Nephron progenitor cell (in vitro differentiated cells): ENCODE measurements at regions not wholly inside any gene's neighbourhood (a gene's known extent, or its start where the extent isn't known, plus 50 kb on each side); places are given as distances from the start of the nearest gene placed in this dataset.

ENCODE experiments used
- DNase-seq: peaks from one replicate; pipeline ENCODE4 v3.0.0; 2021
- H3K27ac Mint-ChIP-seq: 2 replicates; pipeline ENCODE4 v1.8.0; 2021; ENCODE audit warnings: mild to moderate bottlenecking, moderate library complexity, mixed read lengths
- H3K27me3 Mint-ChIP-seq: 2 replicates; pipeline ENCODE4 v1.8.0; 2021; ENCODE audit warnings: mild to moderate bottlenecking, low read depth, mixed read lengths; ENCODE audit not compliant: poor library complexity
- H3K36me3 Mint-ChIP-seq: 2 replicates; pipeline ENCODE4 v1.8.0; 2021; ENCODE audit warnings: low read depth, mixed read lengths
- H3K4me1 Mint-ChIP-seq: 2 replicates; pipeline ENCODE4 v1.8.0; 2021; ENCODE audit warnings: mixed read lengths
- H3K4me3 Mint-ChIP-seq: 2 replicates; pipeline ENCODE4 v1.8.0; 2021; ENCODE audit warnings: mild to moderate bottlenecking, moderate library complexity, mixed read lengths
- H3K9me3 Mint-ChIP-seq: 2 replicates; pipeline ENCODE4 v1.8.0; 2021; ENCODE audit warnings: mild to moderate bottlenecking, moderate library complexity, mixed read lengths
- CTCF ChIP-seq: fragments of 200-600 bp; sonication (generic); IDR thresholded peaks from 2 replicates; pipeline ENCODE4 v1.5.0; 2021; ENCODE audit warnings: antibody characterized with exemption

- Mint-ChIP-seq H3K27me3 (no peaks in the 10 kb centered on the region), H3K4me3 (no peak overlapping the region), H3K4me1 (no peaks in the 10 kb centered on the region), H3K9me3 (no peaks in the 10 kb centered on the region), H3K36me3 (no peaks in the 10 kb centered on the region), H3K27ac (no peak overlapping the region)
- no peak for TF ChIP-seq CTCF
- DNase-seq: no peak
These were observed 431.2 kb downstream of the IRS2 start for GRCh38 chr13:109355166-109355565.

- no peak overlapping the region for H3K4me3 Mint-ChIP-seq
- no peak overlapping the region for H3K27ac Mint-ChIP-seq
- H3K27me3 Mint-ChIP-seq: peaks cover 9% of the 10 kb centered on the region
- no peak for DNase-seq
- H3K4me1 Mint-ChIP-seq: no peaks in the 10 kb centered on the region
- no peaks in the 10 kb centered on the region for H3K36me3 Mint-ChIP-seq
- H3K9me3 Mint-ChIP-seq: peaks cover 2% of the 10 kb centered on the region
- no peak for TF ChIP-seq CTCF
These were observed 435.1 kb downstream of the IRS2 start for GRCh38 chr13:109351236-109351635.

GRCh38 chr13:109348519-109349258, 437.7 kb downstream of the IRS2 start:
- Mint-ChIP-seq H3K27ac (no peak overlapping the region), H3K9me3 (peaks cover 4% of the 10 kb centered on the region), H3K4me3 (no peak overlapping the region), H3K36me3 (no peaks in the 10 kb centered on the region), H3K27me3 (peaks cover 9% of the 10 kb centered on the region), H3K4me1 (no peaks in the 10 kb centered on the region)
- DNase-seq: no peak
- no peak for TF ChIP-seq CTCF

GRCh38 chr13:109346060-109346459, 440.3 kb downstream of the IRS2 start:
- H3K9me3 Mint-ChIP-seq: peaks cover 4% of the 10 kb centered on the region
- no peaks in the 10 kb centered on the region for H3K36me3 Mint-ChIP-seq
- H3K27ac Mint-ChIP-seq: no peak overlapping the region
- H3K27me3 Mint-ChIP-seq: peaks cover 9% of the 10 kb centered on the region
- no peak overlapping the region for H3K4me3 Mint-ChIP-seq
- DNase-seq: no peak
- TF ChIP-seq CTCF: no peak
- H3K4me1 Mint-ChIP-seq: no peaks in the 10 kb centered on the region

- Mint-ChIP-seq H3K36me3 (no peaks in the 10 kb centered on the region), H3K4me3 (no peak overlapping the region), H3K4me1 (no peaks in the 10 kb centered on the region), H3K9me3 (peaks cover 4% of the 10 kb centered on the region), H3K27me3 (peaks cover 9% of the 10 kb centered on the region), H3K27ac (no peak overlapping the region)
- TF ChIP-seq CTCF: no peak
- no peak for DNase-seq
These were observed 440.9 kb downstream of the IRS2 start for GRCh38 chr13:109345433-109345941.
